ENCODE measurements at regions not wholly inside any gene's neighbourhood (a gene's known extent, or its start where the extent isn't known, plus 50 kb on each side); places are given as distances from the start of the nearest gene placed in this dataset.

GRCh38 chr3:23644099-23644498, 161.7 kb upstream of the UBE2E1 start:
- no peak overlapping the region for H3K27ac Mint-ChIP-seq
- no peak overlapping the region for H3K27ac ChIP-seq (ENCODE audit: low read depth in 1 of 2, low read length in 2 of 2)
- H3K36me3 Mint-ChIP-seq (ENCODE audit: low read depth), result no peaks in the 10 kb centered on the region
- peaks cover 2% of the 10 kb centered on the region for H3K9me3 Mint-ChIP-seq
- CTCF ChIA-PET, result no interaction called here
- POLR2A ChIA-PET, result no interaction called here
- no peaks in the 10 kb centered on the region for H3K9me3 ChIP-seq (ENCODE audit: control insufficient read depth in 1 of 2, insufficient read depth in 1 of 2, low read length in 2 of 2)
- no peak for ATAC-seq (ENCODE audit: poor library complexity)
- H3K4me1 ChIP-seq (ENCODE audit: insufficient read depth, low read length), result no peaks in the 10 kb centered on the region
- H3K27me3 ChIP-seq (ENCODE audit: control insufficient read depth in 1 of 2, insufficient read depth in 2 of 2, low read length in 2 of 2), result no peaks in the 10 kb centered on the region
- TF ChIP-seq CTCF (IDR thresholded peaks at IDR 0.05), result no peak
- no peak for DNase-seq
- H3K4me1 Mint-ChIP-seq (ENCODE audit: low read depth), result no peaks in the 10 kb centered on the region
- no peak overlapping the region for H3K4me3 ChIP-seq (ENCODE audit: low read length)
- no peak overlapping the region for H3K4me3 Mint-ChIP-seq
- intact Hi-C loops (cut with DNase I, micrococcal nuclease), result no loop called here
- H3K36me3 ChIP-seq (ENCODE audit: insufficient read depth, low read length), result no peaks in the 10 kb centered on the region
- peaks cover 4% of the 10 kb centered on the region for H3K27me3 Mint-ChIP-seq

- H3K4me3 ChIP-seq (ENCODE audit: low read length), result no peak overlapping the region
- H3K36me3 ChIP-seq (ENCODE audit: insufficient read depth, low read length), result no peaks in the 10 kb centered on the region
- no peak overlapping the region for H3K27ac ChIP-seq (ENCODE audit: low read depth in 1 of 2, low read length in 2 of 2)
- Mint-ChIP-seq H3K27me3 (peaks cover 4% of the 10 kb centered on the region), H3K9me3 (peaks cover 2% of the 10 kb centered on the region), H3K4me1 (ENCODE audit: low read depth) (no peaks in the 10 kb centered on the region), H3K36me3 (ENCODE audit: low read depth) (no peaks in the 10 kb centered on the region), H3K4me3 (no peak overlapping the region), H3K27ac (no peak overlapping the region)
- no peaks in the 10 kb centered on the region for H3K27me3 ChIP-seq (ENCODE audit: control insufficient read depth in 1 of 2, insufficient read depth in 2 of 2, low read length in 2 of 2)
- TF ChIP-seq CTCF (IDR thresholded peaks at IDR 0.05), result no peak
- ChIA-PET CTCF (no interaction called here), POLR2A (no interaction called here)
- ATAC-seq (ENCODE audit: poor library complexity) (no peak), DNase-seq (no peak)
- no peaks in the 10 kb centered on the region for H3K4me1 ChIP-seq (ENCODE audit: insufficient read depth, low read length)
- H3K9me3 ChIP-seq (ENCODE audit: control insufficient read depth in 1 of 2, insufficient read depth in 1 of 2, low read length in 2 of 2), result no peaks in the 10 kb centered on the region
- intact Hi-C loops (cut with DNase I, micrococcal nuclease), result no loop called here
Observed at GRCh38 chr3:23644676-23645075, 161.1 kb upstream of the UBE2E1 start.

GRCh38 chr3:23645533-23646183, 160.1 kb upstream of the UBE2E1 start:
- Histone ChIP-seq H3K27ac (ENCODE audit: low read depth in 1 of 2, low read length in 2 of 2) (no peak overlapping the region), H3K4me3 (ENCODE audit: low read length) (no peak overlapping the region), H3K27me3 (ENCODE audit: control insufficient read depth in 1 of 2, insufficient read depth in 2 of 2, low read length in 2 of 2) (no peaks in the 10 kb centered on the region), H3K4me1 (ENCODE audit: insufficient read depth, low read length) (no peaks in the 10 kb centered on the region), H3K9me3 (ENCODE audit: control insufficient read depth in 1 of 2, insufficient read depth in 1 of 2, low read length in 2 of 2) (no peaks in the 10 kb centered on the region), H3K36me3 (ENCODE audit: insufficient read depth, low read length) (no peaks in the 10 kb centered on the region)
- ATAC-seq (ENCODE audit: poor library complexity), result no peak
- no peak overlapping the region for H3K4me3 Mint-ChIP-seq
- DNase-seq, result no peak
- ChIA-PET CTCF (no interaction called here), POLR2A (no interaction called here)
- H3K9me3 Mint-ChIP-seq, result peaks cover 2% of the 10 kb centered on the region
- H3K27me3 Mint-ChIP-seq, result peaks cover 4% of the 10 kb centered on the region
- intact Hi-C loops (cut with DNase I, micrococcal nuclease), result no loop called here
- H3K4me1 Mint-ChIP-seq (ENCODE audit: low read depth), result no peaks in the 10 kb centered on the region
- H3K36me3 Mint-ChIP-seq (ENCODE audit: low read depth), result no peaks in the 10 kb centered on the region
- H3K27ac Mint-ChIP-seq, result no peak overlapping the region
- no peak for TF ChIP-seq CTCF (IDR thresholded peaks at IDR 0.05)
